Osteocyte (in vitro differentiated cells): ENCODE measurements at regions not wholly inside any gene's neighbourhood (a gene's known extent, or its start where the extent isn't known, plus 50 kb on each side); places are given as distances from the start of the nearest gene placed in this dataset.

Source experiments
- DNase-seq: peaks from one replicate; pipeline ENCODE4 v3.0.0; 2021; ENCODE audit warnings: mixed read lengths; ENCODE audit not compliant: unreplicated experiment; ENCODE audit errors: extremely low spot score
- H3K27ac Mint-ChIP-seq: one replicate; pipeline ENCODE4 v1.8.0; 2021; ENCODE audit warnings: mild to moderate bottlenecking, mixed read lengths; ENCODE audit not compliant: unreplicated experiment
- H3K27me3 Mint-ChIP-seq: one replicate; pipeline ENCODE4 v1.8.0; 2021; ENCODE audit warnings: mixed read lengths; ENCODE audit not compliant: unreplicated experiment
- H3K36me3 Mint-ChIP-seq: one replicate; pipeline ENCODE4 v1.8.0; 2021; ENCODE audit warnings: mixed read lengths; ENCODE audit not compliant: unreplicated experiment
- H3K4me1 Mint-ChIP-seq: one replicate; pipeline ENCODE4 v1.8.0; 2021; ENCODE audit warnings: mixed read lengths; ENCODE audit not compliant: unreplicated experiment
- H3K4me3 Mint-ChIP-seq: one replicate; pipeline ENCODE4 v1.8.0; 2021; ENCODE audit warnings: mild to moderate bottlenecking, moderate library complexity, mixed read lengths; ENCODE audit not compliant: unreplicated experiment
- H3K9me3 Mint-ChIP-seq: one replicate; pipeline ENCODE4 v1.8.0; 2021; ENCODE audit warnings: mixed read lengths; ENCODE audit not compliant: unreplicated experiment
- CTCF ChIP-seq: fragments of 200-600 bp; sonication (generic); IDR thresholded peaks from 2 replicates; pipeline ENCODE4 v1.5.0; 2021; ENCODE audit warnings: antibody characterized with exemption, mild to moderate bottlenecking, moderate library complexity

GRCh38 chr16:85180827-85181738, 68.8 kb upstream of the CIBAR2 start:
- DNase-seq = no peak
- no peak for TF ChIP-seq CTCF
- Mint-ChIP-seq H3K27me3 (no peaks in the 10 kb centered on the region), H3K9me3 (peaks cover 8% of the 10 kb centered on the region), H3K4me1 (peaks cover 14% of the 10 kb centered on the region), H3K36me3 (peaks cover 19% of the 10 kb centered on the region), H3K4me3 (no peak overlapping the region), H3K27ac (no peak overlapping the region)

- Mint-ChIP-seq H3K4me1 (peaks cover 13% of the 10 kb centered on the region), H3K9me3 (peaks cover 8% of the 10 kb centered on the region), H3K27ac (no peak overlapping the region), H3K4me3 (no peak overlapping the region), H3K36me3 (peaks cover 19% of the 10 kb centered on the region), H3K27me3 (no peaks in the 10 kb centered on the region)
- no peak for TF ChIP-seq CTCF
- no peak for DNase-seq
Measured at GRCh38 chr16:85181739-85182129, 69.5 kb upstream of the CIBAR2 start.

- Mint-ChIP-seq H3K4me1 (peaks cover 14% of the 10 kb centered on the region), H3K27ac (no peak overlapping the region), H3K36me3 (peaks cover 19% of the 10 kb centered on the region), H3K27me3 (no peaks in the 10 kb centered on the region), H3K4me3 (no peak overlapping the region), H3K9me3 (peaks cover 8% of the 10 kb centered on the region)
- no peak for DNase-seq
- TF ChIP-seq CTCF = no peak
Measured at GRCh38 chr16:85182286-85182685, 70.0 kb upstream of the CIBAR2 start.

GRCh38 chr16:85182774-85183173, 70.5 kb upstream of the CIBAR2 start:
- Mint-ChIP-seq H3K9me3 (peaks cover 8% of the 10 kb centered on the region), H3K27me3 (no peaks in the 10 kb centered on the region), H3K4me3 (no peak overlapping the region), H3K27ac (no peak overlapping the region), H3K4me1 (peaks cover 11% of the 10 kb centered on the region), H3K36me3 (peaks cover 19% of the 10 kb centered on the region)
- no peak for DNase-seq
- TF ChIP-seq CTCF = no peak

GRCh38 chr16:85183564-85183963, 71.3 kb upstream of the CIBAR2 start:
- TF ChIP-seq CTCF = no peak
- peaks cover 23% of the 10 kb centered on the region for H3K36me3 Mint-ChIP-seq
- H3K9me3 Mint-ChIP-seq = peaks cover 8% of the 10 kb centered on the region
- peaks cover 8% of the 10 kb centered on the region for H3K4me1 Mint-ChIP-seq
- DNase-seq = no peak
- no peak overlapping the region for H3K4me3 Mint-ChIP-seq
- no peak overlapping the region for H3K27ac Mint-ChIP-seq
- H3K27me3 Mint-ChIP-seq = no peaks in the 10 kb centered on the region
